Gastrocnemius medialis (tissue), 4 donors: ENCODE measurements at regions not wholly inside any gene's neighbourhood (a gene's known extent, or its start where the extent isn't known, plus 50 kb on each side); places are given as distances from the start of the nearest gene placed in this dataset.

ENCODE experiments used
- CTCF ChIP-seq, 5 experiments: fragments of 450-650 bp in 3 of 5; fragments of 200-600 bp in 2 of 5; sonication (generic) in 2 of 5; IDR thresholded peaks in 4 of 5; conservative IDR thresholded peaks in 1 of 5; 1 replicate in 4 of 5; 2 replicates in 1 of 5; pipeline ENCODE4 v1.5.1; 2016 to 2019; ENCODE audit warnings: antibody characterized with exemption in 5 of 5, mild to moderate bottlenecking in 3 of 5, moderate library complexity in 3 of 5
- POLR2A ChIP-seq, 2 donors: fragments of 450-650 bp; IDR thresholded peaks; one replicate each; pipeline ENCODE4 v1.6.1; 2017; ENCODE audit warnings: antibody characterized with exemption in 2 of 2, mild to moderate bottlenecking in 2 of 2, moderate library complexity in 2 of 2

- TF ChIP-seq CTCF (IDR thresholded peaks at IDR 0.05 in 4 of 5, conservative IDR thresholded peaks at IDR 0.05 in 1 of 5) (no peak), POLR2A (IDR thresholded peaks at IDR 0.05) (no peak)
Measured at GRCh38 chr18:28494151-28494550, 317.2 kb upstream of the CDH2 start.
